SHP77 (cell line): ENCODE measurements at regions not wholly inside any gene's neighbourhood (a gene's known extent, or its start where the extent isn't known, plus 50 kb on each side); places are given as distances from the start of the nearest gene placed in this dataset.

Experiments
- DNase-seq, 2 experiments: peaks; one replicate each; lab custom pipeline; 2025; lab: John Stamatoyannopoulos, UW

- no peak for DNase-seq
Observed at GRCh38 chr5:86029308-86029707, 588.4 kb upstream of the COX7C start.

GRCh38 chr5:86030753-86031152, 587.0 kb upstream of the COX7C start:
- DNase-seq, result peak; percentile 3 to 9

DNA sequence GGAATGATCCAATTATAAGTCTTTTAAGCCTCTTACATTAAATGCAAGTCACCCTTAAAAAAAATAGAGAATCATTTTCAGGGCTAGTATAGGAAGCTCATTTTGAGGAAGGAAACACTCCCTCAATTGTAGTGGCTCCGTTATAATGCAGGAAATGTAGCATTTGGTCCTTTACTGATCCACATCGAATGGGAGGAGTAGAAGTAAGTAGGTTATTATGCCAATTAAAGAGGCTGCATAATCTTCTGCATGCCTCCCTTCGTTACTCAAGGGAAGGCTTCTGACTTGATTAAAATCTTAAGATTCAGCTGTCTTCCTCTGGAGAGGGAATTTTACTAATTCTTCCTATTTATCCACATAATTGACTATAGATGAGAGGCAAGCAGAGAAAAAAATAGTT, 579.2 kb upstream of the COX7C start:
- DNase-seq, result no peak

DNA sequence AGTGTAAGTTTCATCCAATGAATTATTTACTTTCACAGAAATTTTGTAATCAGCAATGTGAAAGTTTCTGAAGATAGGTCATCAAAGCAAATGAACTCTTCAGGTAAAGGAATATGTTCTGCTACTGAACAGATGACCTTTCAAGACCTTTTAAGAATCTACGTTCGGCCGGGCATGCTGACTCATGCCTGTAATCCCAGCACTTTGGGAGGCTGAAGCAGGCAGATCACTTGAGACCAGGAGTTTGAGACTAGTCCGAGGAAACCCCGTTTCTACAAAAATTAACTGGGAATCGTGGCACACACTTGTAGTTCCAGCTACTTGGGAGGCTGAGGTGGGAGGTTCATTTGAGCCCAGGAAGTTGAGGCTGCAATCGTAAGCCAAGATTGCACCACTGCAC, 578.4 kb upstream of the COX7C start:
- no peak for DNase-seq

GRCh38 chr5:86070719-86071118, 547.0 kb upstream of the COX7C start:
- DNase-seq, result peak; percentile 1 to 13

- DNase-seq, result no peak
Observed at GRCh38 chr5:86074297-86074696, 543.4 kb upstream of the COX7C start.

DNA sequence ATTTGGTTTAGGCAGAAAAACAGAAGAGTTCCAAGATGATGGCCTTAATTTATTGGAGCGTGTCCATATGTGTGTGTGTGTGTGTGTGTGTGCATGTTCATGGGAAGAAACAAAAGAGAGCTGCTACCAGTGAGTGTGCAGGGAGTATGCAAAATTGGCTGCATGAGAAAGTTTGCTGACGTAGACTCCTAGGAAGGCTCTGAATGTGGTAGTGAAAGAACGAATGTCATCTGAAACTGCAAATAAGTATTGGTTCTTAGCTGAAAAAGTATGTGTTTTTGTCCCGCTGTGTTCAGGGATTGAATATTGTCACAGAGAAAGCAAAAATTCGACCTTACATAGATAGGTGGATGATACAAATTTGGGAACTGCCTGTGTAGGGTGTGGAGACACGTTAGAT, 542.6 kb upstream of the COX7C start:
- DNase-seq, result no peak

- no peak for DNase-seq
Observed at GRCh38 chr5:86095092-86095491, 522.6 kb upstream of the COX7C start.

GRCh38 chr5:86101966-86102365, 515.8 kb upstream of the COX7C start:
- DNase-seq, result no peak

DNA sequence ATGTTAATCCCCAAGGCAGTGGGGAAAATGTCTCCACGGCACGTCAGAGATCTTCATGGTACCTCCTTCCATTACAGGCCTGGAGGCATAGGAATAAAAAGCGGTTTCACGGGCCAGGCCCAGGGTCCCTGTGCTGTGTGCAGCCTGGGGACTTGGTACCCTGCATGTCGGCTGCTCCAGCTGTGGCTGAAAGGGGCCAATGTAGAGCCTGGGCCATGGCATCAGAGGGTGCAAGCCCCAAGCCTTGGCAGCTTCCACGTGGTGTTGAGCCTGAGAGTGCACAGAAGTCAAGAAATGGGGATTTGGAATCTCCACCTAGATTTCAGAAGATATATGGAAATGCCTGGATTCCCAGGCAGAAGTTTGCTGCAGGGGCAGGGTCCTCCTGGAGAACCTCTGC, 508.9 kb upstream of the COX7C start:
- DNase-seq, result no peak

DNA sequence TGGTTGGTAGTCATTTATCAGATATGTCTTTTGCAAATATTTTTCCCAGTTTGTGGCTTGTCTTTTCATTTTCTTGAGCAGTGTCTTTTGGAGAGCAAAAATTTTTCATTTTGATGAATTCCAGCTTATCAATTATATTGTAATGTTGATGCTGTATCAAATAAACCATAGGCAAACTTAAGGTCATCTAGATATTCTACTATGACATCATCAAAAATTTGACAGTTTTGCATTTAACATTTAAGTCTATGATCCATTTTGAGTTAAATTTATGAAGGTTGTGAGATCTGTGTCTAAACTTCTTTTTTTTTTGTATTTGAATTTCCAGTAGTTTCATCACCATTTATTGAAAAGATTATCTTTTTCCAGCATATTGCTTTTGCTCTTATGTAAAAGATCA, 505.5 kb upstream of the COX7C start:
- no peak for DNase-seq

DNA sequence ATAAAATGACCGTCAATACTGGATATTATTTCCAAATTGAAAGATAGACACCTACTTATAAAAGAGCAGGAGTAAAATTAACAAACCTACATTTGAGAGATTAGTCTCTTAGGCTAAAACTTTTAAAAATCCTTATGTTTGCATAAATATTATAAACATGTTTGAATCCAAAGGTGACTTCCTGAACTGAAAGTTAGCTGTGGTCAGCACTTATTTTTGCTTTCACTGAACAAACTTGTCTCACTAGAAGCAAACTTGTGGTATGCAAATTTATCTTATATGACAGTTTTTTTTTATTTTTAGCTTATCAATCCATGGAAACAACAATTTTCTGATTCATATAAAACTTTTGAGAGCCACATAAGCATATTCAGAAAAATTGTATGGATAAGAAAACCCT, 502.6 kb upstream of the COX7C start:
- DNase-seq, result no peak

DNA sequence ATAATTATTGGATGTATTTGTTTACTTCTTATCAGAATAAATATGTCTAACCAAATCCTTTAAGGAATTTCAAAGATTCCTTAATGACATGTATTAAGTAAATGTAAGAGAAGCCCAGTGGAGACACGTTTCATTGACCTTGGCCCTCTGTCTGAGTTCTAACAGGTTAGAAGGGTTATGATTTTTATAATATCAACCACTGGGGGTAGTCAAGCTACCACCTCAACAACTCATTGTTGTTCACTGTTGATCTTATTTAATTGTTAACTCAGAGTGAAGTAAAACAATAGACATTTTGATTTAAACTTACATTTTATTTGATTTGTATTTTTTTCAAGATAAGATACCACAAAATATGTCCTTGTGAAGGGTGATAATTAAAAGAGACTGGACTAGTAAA, 499.2 kb upstream of the COX7C start:
- peak in 1 of 2 experiments; percentile 7 for DNase-seq

DNA sequence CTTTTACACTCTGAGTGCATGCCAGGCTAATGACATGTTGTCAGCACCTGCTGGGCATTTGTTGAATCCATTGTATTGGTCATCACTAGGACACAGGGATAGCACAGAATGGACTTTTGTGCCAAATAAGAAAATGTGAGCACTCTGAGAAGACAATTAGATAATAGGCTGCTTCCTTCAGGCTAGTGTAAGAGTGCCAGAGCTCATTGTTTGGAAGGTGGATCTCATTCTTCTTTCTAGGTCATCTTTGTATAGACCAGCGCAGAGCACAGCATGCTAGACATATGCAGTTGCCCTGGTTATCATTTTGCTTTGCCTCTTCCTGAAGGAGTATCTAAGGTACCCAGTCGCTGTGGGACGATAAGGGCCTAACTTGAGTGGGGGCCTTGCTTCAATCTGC, 493.4 kb upstream of the COX7C start:
- no peak for DNase-seq

GRCh38 chr5:86125731-86126601, 491.8 kb upstream of the COX7C start:
- no peak for DNase-seq

DNA sequence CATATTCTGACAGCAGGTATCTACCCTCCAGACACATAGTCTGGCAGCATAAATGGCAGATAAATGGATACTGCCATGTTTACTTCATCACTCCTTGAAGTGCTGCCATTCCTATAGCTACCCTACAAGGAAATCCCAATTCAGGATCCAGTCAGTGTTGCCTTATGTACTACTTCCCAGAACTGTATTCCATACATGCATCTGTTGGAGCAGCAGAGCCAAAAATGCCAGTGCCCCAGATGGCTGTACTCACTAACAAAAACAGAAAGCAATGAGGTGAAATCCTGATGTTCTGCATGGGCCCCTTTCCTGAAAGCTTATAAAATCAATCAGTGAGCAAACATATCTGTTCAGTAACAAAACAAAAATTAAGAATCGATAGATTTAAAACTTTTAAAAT, 490.0 kb upstream of the COX7C start:
- no peak for DNase-seq

GRCh38 chr5:86129009-86129408, 488.7 kb upstream of the COX7C start:
- DNase-seq, result no peak

- no peak for DNase-seq
Observed at GRCh38 chr5:86137297-86137696, 480.4 kb upstream of the COX7C start.

GRCh38 chr5:86143837-86144236, 473.9 kb upstream of the COX7C start:
- DNase-seq, result peak; percentile 14 to 52

- peak; percentile 13 to 18 for DNase-seq
Observed at GRCh38 chr5:86152988-86153560, 464.7 kb upstream of the COX7C start.

- DNase-seq, result no peak
Observed at GRCh38 chr5:86155796-86156195, 461.9 kb upstream of the COX7C start.

- DNase-seq, result no peak
Observed at GRCh38 chr5:86170194-86170593, 447.5 kb upstream of the COX7C start.

GRCh38 chr5:86175224-86175623, 442.5 kb upstream of the COX7C start:
- DNase-seq, result no peak

- no peak for DNase-seq
Observed at GRCh38 chr5:86199287-86199686, 418.5 kb upstream of the COX7C start.
